Psoas muscle (tissue), 7 donors: ENCODE measurements at regions not wholly inside any gene's neighbourhood (a gene's known extent, or its start where the extent isn't known, plus 50 kb on each side); places are given as distances from the start of the nearest gene placed in this dataset.

Experiments
- ATAC-seq, 4 donors: fragments of 200-7000 bp; cut with Tn5 transposase; one replicate each; pipeline ENCODE4 v1.9.1; 2020; ENCODE audit warnings: moderate library complexity in 3 of 4, mild to moderate bottlenecking in 2 of 4
- DNase-seq, 2 donors: peaks; one replicate each; pipeline ENCODE4 v3.0.0-alpha.2; 2020
- H3K27ac ChIP-seq: fragments of 200-600 bp; one replicate; pipeline ENCODE4 v1.8.0; 2022
- H3K27me3 ChIP-seq, 3 donors: fragments of 200-600 bp in 1 of 3; one replicate each; pipeline versions ENCODE4 v1.6.1 to v1.8.0; 2013 to 2022; ENCODE audit warnings: low read length in 2 of 3, mild to moderate bottlenecking in 2 of 3, moderate library complexity in 1 of 3; ENCODE audit not compliant: insufficient read depth in 3 of 3
- H3K36me3 ChIP-seq, 2 donors: fragments of 200-600 bp in 1 of 2; one replicate each; pipeline versions ENCODE4 v1.6.1 to v1.8.0; 2013 to 2022; ENCODE audit warnings: low read depth in 1 of 2, mild to moderate bottlenecking in 1 of 2, moderate library complexity in 1 of 2; ENCODE audit not compliant: insufficient read depth in 1 of 2
- H3K4me1 ChIP-seq: fragments of 200-600 bp; one replicate; pipeline ENCODE4 v1.8.0; 2022
- H3K4me3 ChIP-seq: fragments of 200-600 bp; one replicate; pipeline ENCODE4 v1.8.0; 2022; ENCODE audit warnings: mild to moderate bottlenecking
- H3K9me3 ChIP-seq: fragments of 200-600 bp; one replicate; pipeline ENCODE4 v1.8.0; 2022
- WGBS, 3 donors: extraction: QIAGEN DNeasy Blood & Tissue Kit; methylation state at CpG; one replicate each; pipeline versions ENCODE4 v1.1.6 to v1.1.7; 2013; 5-methylcytosine and 5-hydroxymethylcytosine counted together
- intact Hi-C, 2 donors: fragments of 100-400 bp; cut with DNase I; formaldehyde crosslinking; loops; one replicate each; pipeline versions ENCODE4 v1.11.0 to v1.14.2; 2022
- TF ChIP-seq, protein P1 (sequence below): fragments of 200-600 bp; IDR thresholded peaks from one replicate; pipeline ENCODE4 v1.8.0; 2022; ENCODE audit warnings: antibody characterized with exemption
- donor health status: healthy with polysubstance abuse.
- donor health status: DM: no; HTN: no; CAD: no; lungs with moderate emphysema.
- donor health status: Bipolar disorder and iron deficiency.
- donor health status: healthy.
- donor health status: DM: yes; HTN: yes; CAD: no.
- donor health status: DM: no; HTN: no; CAD: no.
- donor health status: DM: yes; HTN: yes; CAD: no.

DNA sequence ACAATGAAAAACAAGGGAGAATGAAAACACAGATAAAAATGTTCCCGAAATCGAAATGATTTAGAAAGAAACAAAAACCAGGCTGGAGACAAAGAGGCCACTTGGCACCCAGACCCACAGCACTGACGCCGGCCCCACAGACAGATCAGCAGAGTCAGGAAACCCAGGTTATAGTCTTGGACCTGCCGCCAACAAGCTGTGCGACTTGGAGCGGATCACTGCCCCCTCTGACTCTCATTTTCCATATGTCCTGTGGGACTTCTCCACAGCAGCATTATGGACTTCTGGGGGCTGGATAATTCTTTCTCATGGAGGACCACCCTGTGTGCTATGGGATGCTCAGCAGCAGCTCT is 72.4 kb downstream of the MATN1 start:
- no peak overlapping the region for H3K4me3 ChIP-seq
- intact Hi-C loops = no loop called here
- no peaks in the 10 kb centered on the region for H3K4me1 ChIP-seq
- 36 to 51% (median 43%) methylated on average over 7 of the region's 7 CpGs for WGBS, 3 donors
- DNase-seq (no peak), ATAC-seq (no peak)
- no peaks in the 10 kb centered on the region for H3K36me3 ChIP-seq
- no peaks in the 10 kb centered on the region for H3K9me3 ChIP-seq
- TF ChIP-seq, protein P1, sequence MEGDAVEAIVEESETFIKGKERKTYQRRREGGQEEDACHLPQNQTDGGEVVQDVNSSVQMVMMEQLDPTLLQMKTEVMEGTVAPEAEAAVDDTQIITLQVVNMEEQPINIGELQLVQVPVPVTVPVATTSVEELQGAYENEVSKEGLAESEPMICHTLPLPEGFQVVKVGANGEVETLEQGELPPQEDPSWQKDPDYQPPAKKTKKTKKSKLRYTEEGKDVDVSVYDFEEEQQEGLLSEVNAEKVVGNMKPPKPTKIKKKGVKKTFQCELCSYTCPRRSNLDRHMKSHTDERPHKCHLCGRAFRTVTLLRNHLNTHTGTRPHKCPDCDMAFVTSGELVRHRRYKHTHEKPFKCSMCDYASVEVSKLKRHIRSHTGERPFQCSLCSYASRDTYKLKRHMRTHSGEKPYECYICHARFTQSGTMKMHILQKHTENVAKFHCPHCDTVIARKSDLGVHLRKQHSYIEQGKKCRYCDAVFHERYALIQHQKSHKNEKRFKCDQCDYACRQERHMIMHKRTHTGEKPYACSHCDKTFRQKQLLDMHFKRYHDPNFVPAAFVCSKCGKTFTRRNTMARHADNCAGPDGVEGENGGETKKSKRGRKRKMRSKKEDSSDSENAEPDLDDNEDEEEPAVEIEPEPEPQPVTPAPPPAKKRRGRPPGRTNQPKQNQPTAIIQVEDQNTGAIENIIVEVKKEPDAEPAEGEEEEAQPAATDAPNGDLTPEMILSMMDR = no peak
- no peak overlapping the region for H3K27ac ChIP-seq
- peaks cover 0 to 29% (median 3%) of the 10 kb centered on the region in 3 donors for H3K27me3 ChIP-seq

DNA sequence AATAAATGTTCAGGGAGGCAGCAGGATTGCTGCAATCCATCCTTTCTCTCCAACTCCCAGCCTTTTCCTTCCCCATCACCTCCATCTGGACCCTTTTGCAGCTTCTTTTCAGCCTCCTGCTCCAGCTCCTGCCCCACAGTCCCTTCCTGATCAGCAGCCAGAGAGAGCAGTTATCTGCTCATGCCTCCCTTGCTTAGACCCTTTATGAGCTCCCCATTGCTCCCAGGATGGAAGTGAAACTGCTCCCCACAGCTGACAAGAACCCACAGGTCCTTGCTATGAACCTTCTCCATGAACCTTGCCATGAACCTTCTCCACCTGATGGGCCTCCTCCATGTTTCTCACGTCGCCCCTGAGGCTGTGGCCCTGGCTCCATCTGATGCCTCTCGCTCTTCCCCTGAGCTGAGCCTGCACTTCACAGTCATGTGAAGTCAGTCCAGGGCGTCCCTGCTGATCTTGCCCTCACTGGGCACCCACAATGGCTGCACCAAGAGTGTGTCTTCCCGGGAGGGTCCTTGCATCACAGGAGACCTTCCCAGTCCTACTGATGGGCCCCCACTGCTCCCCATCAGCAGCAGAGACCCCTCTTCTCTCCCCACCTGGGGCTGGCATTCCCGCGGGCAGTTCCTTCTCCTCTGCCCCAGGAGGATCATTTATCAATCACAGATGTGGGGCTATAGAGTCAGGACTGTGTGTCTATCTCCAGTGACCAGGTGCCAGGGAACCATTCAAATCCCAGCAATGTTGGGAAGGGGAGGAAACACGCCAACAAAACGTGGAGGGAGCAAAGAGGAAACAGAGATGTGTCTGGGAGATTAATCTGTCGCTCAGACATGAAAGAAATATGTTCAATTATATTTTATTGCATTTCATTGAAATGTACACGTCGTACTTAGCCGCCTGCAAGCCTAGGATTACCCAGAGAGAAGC is 73.1 kb downstream of the MATN1 start:
- TF ChIP-seq, protein P1 = no peak
- WGBS, 3 donors = 46 to 56% (median 47%) methylated on average over 13 of the region's 13 CpGs
- no peaks in the 10 kb centered on the region for H3K9me3 ChIP-seq
- peaks cover 0 to 30% (median 5%) of the 10 kb centered on the region in 3 donors for H3K27me3 ChIP-seq
- ATAC-seq = no peak
- no peak overlapping the region for H3K4me3 ChIP-seq
- H3K4me1 ChIP-seq = no peaks in the 10 kb centered on the region
- no peak for DNase-seq
- H3K27ac ChIP-seq = no peak overlapping the region
- H3K36me3 ChIP-seq = no peaks in the 10 kb centered on the region
- intact Hi-C loops = no loop called here

DNA sequence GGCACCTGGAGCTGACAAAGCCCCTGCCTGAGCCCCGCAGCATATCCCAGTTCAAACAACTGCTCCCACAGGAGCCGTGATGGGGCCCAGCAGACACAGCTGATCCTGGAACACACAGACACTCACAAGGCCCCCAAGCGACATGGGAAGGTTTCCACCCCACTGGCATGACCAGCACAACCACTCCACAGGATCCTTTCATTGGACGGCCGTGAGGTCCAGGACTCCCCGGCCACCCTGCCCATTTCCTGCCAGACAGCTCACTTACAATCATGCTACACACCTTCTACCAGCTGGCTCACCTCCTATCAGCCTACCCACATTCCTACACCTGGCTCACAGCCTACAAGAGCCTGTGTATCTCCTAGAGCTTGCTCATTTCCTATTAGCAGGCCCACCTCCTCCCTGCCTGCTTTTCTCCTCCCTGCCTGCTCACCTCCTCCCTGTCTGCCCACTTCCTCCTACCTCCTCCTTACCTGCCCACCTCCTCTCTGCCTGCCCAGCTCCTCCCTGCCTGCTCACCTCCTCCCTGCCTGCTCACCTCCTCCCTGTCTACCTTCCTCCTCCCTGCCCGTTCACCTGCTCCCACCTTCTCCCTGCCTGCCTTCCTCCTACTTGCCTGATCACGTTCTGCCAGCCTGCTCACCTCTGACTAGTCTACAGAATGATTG is 73.9 kb downstream of the MATN1 start:
- WGBS, 3 donors = 71 to 79% (median 74%) methylated on average over 8 of the region's 8 CpGs
- no peak for DNase-seq

DNA sequence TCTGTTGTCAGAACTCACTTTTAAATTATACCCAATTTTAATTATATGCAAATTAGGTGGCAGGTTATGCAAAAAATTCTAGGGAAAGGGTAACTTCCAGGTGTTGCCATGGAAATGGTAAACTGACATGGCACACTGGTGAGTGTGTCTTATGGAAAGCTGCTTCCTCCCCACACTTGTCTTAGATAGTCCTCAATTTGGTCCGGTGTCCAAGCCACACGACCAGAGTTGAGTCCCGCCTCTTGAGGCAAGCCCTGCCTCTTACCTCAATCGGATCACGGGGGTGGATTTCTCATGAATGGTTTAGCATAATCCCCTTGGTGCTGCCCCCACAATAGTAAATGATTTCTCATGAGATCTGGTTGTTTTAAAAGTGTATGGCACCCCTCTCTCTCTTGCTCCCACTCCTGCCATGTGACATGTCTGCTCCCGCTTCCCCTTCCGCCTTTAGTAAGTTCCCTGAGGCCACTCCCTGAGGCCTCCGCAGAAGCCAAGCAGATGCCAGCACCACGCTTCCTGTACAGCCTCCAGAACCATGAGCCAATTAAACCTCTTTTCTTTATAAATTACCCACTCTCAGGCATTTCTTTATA is 74.9 kb downstream of the MATN1 start:
- ATAC-seq (no peak), DNase-seq (no peak)
- H3K4me3 ChIP-seq = no peak overlapping the region
- no peak overlapping the region for H3K27ac ChIP-seq
- H3K36me3 ChIP-seq = no peaks in the 10 kb centered on the region
- H3K4me1 ChIP-seq = no peaks in the 10 kb centered on the region
- H3K27me3 ChIP-seq = peaks cover 0 to 34% (median 5%) of the 10 kb centered on the region in 3 donors
- H3K9me3 ChIP-seq = no peaks in the 10 kb centered on the region
- TF ChIP-seq, protein P1 = no peak
- 65 to 70% (median 68%) methylated on average over 9 of the region's 9 CpGs for WGBS, 3 donors
- intact Hi-C loops = no loop called here

More for the DNA sequence above, 73.9 kb downstream of the MATN1 start:
- intact Hi-C loops = no loop called here
- Histone ChIP-seq H3K27ac (no peak overlapping the region), H3K9me3 (no peaks in the 10 kb centered on the region), H3K36me3 (no peaks in the 10 kb centered on the region), H3K4me1 (no peaks in the 10 kb centered on the region), H3K27me3 (peaks cover 0 to 30% (median 5%) of the 10 kb centered on the region in 3 donors), H3K4me3 (no peak overlapping the region)
- TF ChIP-seq, protein P1 = no peak
- ATAC-seq = no peak
